KMS-11 (cell line): ENCODE measurements at regions not wholly inside any gene's neighbourhood (a gene's known extent, or its start where the extent isn't known, plus 50 kb on each side); places are given as distances from the start of the nearest gene placed in this dataset.
"Not testable (repeated sequence)": the region's sequence is repeated elsewhere in the genome, so short reads cannot be mapped to it uniquely, and the experiment has no call there.

Experiments used
- H2AFZ ChIP-seq: fragments of 200-600 bp; sonication (generic); 2 replicates; pipeline ENCODE4 v1.6.1; 2016; ENCODE audit warnings: antibody characterized with exemption, mixed run types, low read depth
- H3K27ac ChIP-seq: fragments of 200-600 bp; sonication (generic); 2 replicates; pipeline ENCODE4 v1.6.1; 2016; ENCODE audit warnings: mild to moderate bottlenecking, mixed run types
- H3K27me3 ChIP-seq: fragments of 200-600 bp; sonication (generic); 2 replicates; pipeline ENCODE4 v1.6.1; 2017; ENCODE audit warnings: mild to moderate bottlenecking, low read depth, mixed run types, moderate library complexity; ENCODE audit not compliant: insufficient read depth
- H3K36me3 ChIP-seq: fragments of 200-600 bp; sonication (generic); 2 replicates; pipeline ENCODE4 v1.6.1; 2017; ENCODE audit warnings: mild to moderate bottlenecking, mixed run types; ENCODE audit not compliant: insufficient read depth
- H3K4me1 ChIP-seq: fragments of 200-600 bp; sonication (generic); 2 replicates; pipeline ENCODE4 v1.6.1; 2016; ENCODE audit warnings: mild to moderate bottlenecking, low read depth, mixed run types; ENCODE audit not compliant: poor library complexity, severe bottlenecking
- H3K4me2 ChIP-seq: fragments of 200-600 bp; sonication (generic); 2 replicates; pipeline ENCODE4 v1.7.0; 2016; ENCODE audit warnings: mild to moderate bottlenecking, mixed run types
- H3K4me3 ChIP-seq: fragments of 200-600 bp; sonication (generic); IDR thresholded peaks from 2 replicates; pipeline ENCODE4 v1.6.1; 2017; ENCODE audit warnings: low read depth, low read length, mixed read lengths; ENCODE audit not compliant: insufficient read depth
- H3K79me2 ChIP-seq: fragments of 200-600 bp; sonication (generic); 2 replicates; pipeline ENCODE4 v1.6.1; 2016; ENCODE audit warnings: low read depth, mixed run types; ENCODE audit not compliant: insufficient read depth
- H3K9ac ChIP-seq: fragments of 200-600 bp; sonication (generic); 2 replicates; pipeline ENCODE4 v1.6.1; 2016; ENCODE audit warnings: mild to moderate bottlenecking, mixed run types
- H4K20me1 ChIP-seq: fragments of 200-600 bp; sonication (generic); 2 replicates; pipeline ENCODE4 v1.6.1; 2016; ENCODE audit warnings: mild to moderate bottlenecking, mixed run types; ENCODE audit not compliant: insufficient read depth
- CTCF ChIP-seq: fragments of 200-600 bp; sonication (generic); conservative IDR thresholded peaks from 2 replicates; pipeline ENCODE4 v1.6.1; 2017; ENCODE audit warnings: low read depth, mild to moderate bottlenecking, antibody characterized with exemption, low read length, moderate library complexity, mixed read lengths

GRCh38 chr11:34770111-34770510 is 146.1 kb downstream of the APIP start:
- Histone ChIP-seq H3K27me3 (no peaks in the 10 kb centered on the region), H3K9ac (no peak overlapping the region), H3K4me3 (no peak overlapping the region), H3K27ac (no peak overlapping the region), H3K36me3 (no peaks in the 10 kb centered on the region), H3K4me1 (peaks cover 6% of the 10 kb centered on the region), H3K79me2 (no peaks in the 10 kb centered on the region), H3K4me2 (no peak overlapping the region), H2AFZ (no peak overlapping the region), H4K20me1 (no peaks in the 10 kb centered on the region)
- TF ChIP-seq CTCF, result no peak

GRCh38 chr11:34769224-34769623 is 147.0 kb downstream of the APIP start:
- H3K27me3 ChIP-seq, result no peaks in the 10 kb centered on the region
- no peak overlapping the region for H3K4me2 ChIP-seq
- H3K9ac ChIP-seq, result no peak overlapping the region
- no peak overlapping the region for H3K4me3 ChIP-seq
- no peak overlapping the region for H3K27ac ChIP-seq
- H4K20me1 ChIP-seq, result no peaks in the 10 kb centered on the region
- H3K36me3 ChIP-seq, result no peaks in the 10 kb centered on the region
- peaks cover 1% of the 10 kb centered on the region for H3K4me1 ChIP-seq
- H3K79me2 ChIP-seq, result no peaks in the 10 kb centered on the region
- H2AFZ ChIP-seq, result no peak overlapping the region
- no peak for TF ChIP-seq CTCF

GRCh38 chr11:34762625-34763024 is 141.7 kb downstream of the EHF start:
- H2AFZ ChIP-seq, H3K4me1 ChIP-seq, H3K4me3 ChIP-seq, H3K27me3 ChIP-seq, H3K36me3 ChIP-seq, H3K4me2 ChIP-seq, H3K27ac ChIP-seq, H3K9ac ChIP-seq, H4K20me1 ChIP-seq, H3K79me2 ChIP-seq: not testable (repeated sequence)

- Histone ChIP-seq H3K4me1 (no peaks in the 10 kb centered on the region), H3K79me2 (no peaks in the 10 kb centered on the region), H4K20me1 (no peaks in the 10 kb centered on the region), H3K4me2 (no peak overlapping the region), H3K27ac (no peak overlapping the region), H3K4me3 (no peak overlapping the region), H3K9ac (no peak overlapping the region), H2AFZ (no peak overlapping the region), H3K36me3 (no peaks in the 10 kb centered on the region), H3K27me3 (no peaks in the 10 kb centered on the region)
- TF ChIP-seq CTCF, result no peak
Observed at GRCh38 chr11:34758262-34758661, 137.4 kb downstream of the EHF start.

- TF ChIP-seq CTCF, result no peak
- Histone ChIP-seq H4K20me1 (no peaks in the 10 kb centered on the region), H3K9ac (no peak overlapping the region), H3K36me3 (no peaks in the 10 kb centered on the region), H3K27me3 (no peaks in the 10 kb centered on the region), H3K4me1 (no peaks in the 10 kb centered on the region), H3K4me2 (no peak overlapping the region), H2AFZ (no peak overlapping the region), H3K79me2 (no peaks in the 10 kb centered on the region), H3K4me3 (no peak overlapping the region), H3K27ac (no peak overlapping the region)
Observed at GRCh38 chr11:34757026-34757451, 136.1 kb downstream of the EHF start.
